Transverse colon (tissue), 4 donors: ENCODE measurements at regions not wholly inside any gene's neighbourhood (a gene's known extent, or its start where the extent isn't known, plus 50 kb on each side); places are given as distances from the start of the nearest gene placed in this dataset.

ENCODE experiments used
- EP300 ChIP-seq: sonication (generic); formaldehyde crosslinking; IDR thresholded peaks from one replicate; pipeline ENCODE4 v1.6.1; 2017; ENCODE audit warnings: antibody characterized with exemption, low read depth
- POLR2AphosphoS5 ChIP-seq, 3 donors: sonication (generic); formaldehyde crosslinking; IDR thresholded peaks; one replicate each; pipeline ENCODE4 v1.6.1; 2016; ENCODE audit warnings: antibody characterized with exemption in 3 of 3
- TF ChIP-seq, protein P1 (sequence below), 5 experiments: fragments of 200-600 bp in 3 of 5; fragments of 450-650 bp in 2 of 5; sonication (generic) in 3 of 5; IDR thresholded peaks; 1 replicate in 2 of 5; 2 replicates in 3 of 5; pipeline ENCODE4 v1.5.1; 2016 to 2017; ENCODE audit warnings: antibody characterized with exemption in 5 of 5, inconsistent platforms in 3 of 5, mild to moderate bottlenecking in 2 of 5, moderate library complexity in 1 of 5

DNA sequence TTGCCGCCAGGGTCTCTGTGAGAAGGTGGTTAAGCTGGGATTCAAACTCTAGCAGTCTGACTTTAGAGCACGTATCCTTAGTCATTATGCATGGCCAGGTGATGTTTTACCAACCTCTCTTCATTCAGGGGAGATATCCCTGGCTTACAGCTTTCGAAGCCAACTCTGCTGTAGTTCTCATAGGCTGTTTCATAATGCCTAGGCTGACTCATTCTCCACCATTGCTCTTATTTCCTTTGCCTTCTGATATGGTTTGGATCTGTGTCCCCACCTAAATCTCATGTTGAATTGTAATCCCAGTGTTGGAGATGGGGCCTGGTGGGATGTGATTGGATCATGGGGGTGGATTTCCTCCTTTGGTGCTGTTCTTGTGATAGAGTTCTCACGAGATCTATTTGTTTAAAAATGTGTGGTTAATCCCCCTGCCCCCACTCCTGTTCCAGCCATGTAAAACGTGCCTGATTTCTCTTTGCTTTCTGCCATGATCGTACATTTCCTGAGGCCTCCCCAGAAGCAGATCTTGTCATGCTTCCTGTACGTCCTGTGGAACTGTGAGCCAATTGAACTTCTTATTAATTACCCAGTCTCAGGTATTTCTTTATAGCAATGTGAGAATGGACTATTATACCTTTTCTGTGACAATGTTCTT is 94.6 kb upstream of the MAN1A1 start:
- TF ChIP-seq, protein P1, sequence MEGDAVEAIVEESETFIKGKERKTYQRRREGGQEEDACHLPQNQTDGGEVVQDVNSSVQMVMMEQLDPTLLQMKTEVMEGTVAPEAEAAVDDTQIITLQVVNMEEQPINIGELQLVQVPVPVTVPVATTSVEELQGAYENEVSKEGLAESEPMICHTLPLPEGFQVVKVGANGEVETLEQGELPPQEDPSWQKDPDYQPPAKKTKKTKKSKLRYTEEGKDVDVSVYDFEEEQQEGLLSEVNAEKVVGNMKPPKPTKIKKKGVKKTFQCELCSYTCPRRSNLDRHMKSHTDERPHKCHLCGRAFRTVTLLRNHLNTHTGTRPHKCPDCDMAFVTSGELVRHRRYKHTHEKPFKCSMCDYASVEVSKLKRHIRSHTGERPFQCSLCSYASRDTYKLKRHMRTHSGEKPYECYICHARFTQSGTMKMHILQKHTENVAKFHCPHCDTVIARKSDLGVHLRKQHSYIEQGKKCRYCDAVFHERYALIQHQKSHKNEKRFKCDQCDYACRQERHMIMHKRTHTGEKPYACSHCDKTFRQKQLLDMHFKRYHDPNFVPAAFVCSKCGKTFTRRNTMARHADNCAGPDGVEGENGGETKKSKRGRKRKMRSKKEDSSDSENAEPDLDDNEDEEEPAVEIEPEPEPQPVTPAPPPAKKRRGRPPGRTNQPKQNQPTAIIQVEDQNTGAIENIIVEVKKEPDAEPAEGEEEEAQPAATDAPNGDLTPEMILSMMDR (IDR thresholded peaks at IDR 0.05): no peak
- TF ChIP-seq POLR2AphosphoS5 (IDR thresholded peaks at IDR 0.05): no peak
- no peak for TF ChIP-seq EP300
